Ovary (tissue), 3 donors: ENCODE measurements at regions not wholly inside any gene's neighbourhood (a gene's known extent, or its start where the extent isn't known, plus 50 kb on each side); places are given as distances from the start of the nearest gene placed in this dataset.

Experiments used
- EP300 ChIP-seq: sonication (generic); formaldehyde crosslinking; IDR thresholded peaks from one replicate; pipeline ENCODE4 v1.6.1; 2017; ENCODE audit warnings: antibody characterized with exemption
- POLR2A ChIP-seq: fragments of 450-650 bp; IDR thresholded peaks from one replicate; pipeline ENCODE4 v1.6.1; 2017; ENCODE audit warnings: antibody characterized with exemption, mild to moderate bottlenecking, moderate library complexity
- TF ChIP-seq, protein P1 (sequence below), 3 donors: fragments of 450-650 bp in 2 of 3; fragments of 200-600 bp in 1 of 3; IDR thresholded peaks; one replicate each; pipeline versions ENCODE4 v1.5.1 to v1.8.0; 2016 to 2022; ENCODE audit warnings: antibody characterized with exemption in 3 of 3, mild to moderate bottlenecking in 1 of 3
- donor health status: DM: no; HTN: no; CAD: no.

- TF ChIP-seq, protein P1, sequence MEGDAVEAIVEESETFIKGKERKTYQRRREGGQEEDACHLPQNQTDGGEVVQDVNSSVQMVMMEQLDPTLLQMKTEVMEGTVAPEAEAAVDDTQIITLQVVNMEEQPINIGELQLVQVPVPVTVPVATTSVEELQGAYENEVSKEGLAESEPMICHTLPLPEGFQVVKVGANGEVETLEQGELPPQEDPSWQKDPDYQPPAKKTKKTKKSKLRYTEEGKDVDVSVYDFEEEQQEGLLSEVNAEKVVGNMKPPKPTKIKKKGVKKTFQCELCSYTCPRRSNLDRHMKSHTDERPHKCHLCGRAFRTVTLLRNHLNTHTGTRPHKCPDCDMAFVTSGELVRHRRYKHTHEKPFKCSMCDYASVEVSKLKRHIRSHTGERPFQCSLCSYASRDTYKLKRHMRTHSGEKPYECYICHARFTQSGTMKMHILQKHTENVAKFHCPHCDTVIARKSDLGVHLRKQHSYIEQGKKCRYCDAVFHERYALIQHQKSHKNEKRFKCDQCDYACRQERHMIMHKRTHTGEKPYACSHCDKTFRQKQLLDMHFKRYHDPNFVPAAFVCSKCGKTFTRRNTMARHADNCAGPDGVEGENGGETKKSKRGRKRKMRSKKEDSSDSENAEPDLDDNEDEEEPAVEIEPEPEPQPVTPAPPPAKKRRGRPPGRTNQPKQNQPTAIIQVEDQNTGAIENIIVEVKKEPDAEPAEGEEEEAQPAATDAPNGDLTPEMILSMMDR (IDR thresholded peaks at IDR 0.05), result no peak
- TF ChIP-seq POLR2A (no peak), EP300 (no peak)
Measured at GRCh38 chr3:106715286-106715685, 662.0 kb upstream of the CCDC54 start.
